Vagina (tissue), 2 donors: ENCODE measurements at regions not wholly inside any gene's neighbourhood (a gene's known extent, or its start where the extent isn't known, plus 50 kb on each side); places are given as distances from the start of the nearest gene placed in this dataset.

ENCODE experiments used
- DNase-seq, 2 donors: peaks; one replicate each; pipeline ENCODE4 v3.0.0-alpha.2; 2017; ENCODE audit errors: extremely low spot score in 2 of 2
- H3K27ac ChIP-seq: fragments of 200-600 bp; sonication (generic); one replicate; pipeline ENCODE4 v1.5.1; 2019
- H3K27me3 ChIP-seq: fragments of 200-600 bp; sonication (generic); one replicate; pipeline ENCODE4 v1.5.1; 2019
- H3K36me3 ChIP-seq, 2 donors: fragments of 200-600 bp; sonication (generic); one replicate each; pipeline ENCODE4 v1.5.1; 2017 to 2019
- H3K4me1 ChIP-seq: fragments of 200-600 bp; sonication (generic); one replicate; pipeline ENCODE4 v1.5.1; 2019
- H3K4me3 ChIP-seq, 2 donors: fragments of 200-600 bp; sonication (generic); 1 replicate in 1 of 2; 2 replicates in 1 of 2; pipeline ENCODE4 v1.5.1; 2016 to 2019
- H3K9me3 ChIP-seq: fragments of 200-600 bp; sonication (generic); one replicate; pipeline ENCODE4 v1.5.1; 2019
- POLR2A ChIP-seq, 2 donors: fragments of 450-650 bp; IDR thresholded peaks; one replicate each; pipeline ENCODE4 v1.6.1; 2017; ENCODE audit warnings: antibody characterized with exemption in 2 of 2, mild to moderate bottlenecking in 2 of 2, moderate library complexity in 2 of 2
- POLR2AphosphoS5 ChIP-seq, 2 donors: sonication (generic); formaldehyde crosslinking; IDR thresholded peaks; one replicate each; pipeline ENCODE4 v1.9.0; 2017; ENCODE audit warnings: antibody characterized with exemption in 2 of 2, mild to moderate bottlenecking in 2 of 2, low read depth in 1 of 2; ENCODE audit not compliant: insufficient read depth in 1 of 2
- intact Hi-C: fragments of 100-400 bp; cut with DNase I; formaldehyde crosslinking; loops from one replicate; pipeline ENCODE4 v1.15.1; 2023
- TF ChIP-seq, protein P1 (sequence below), 3 experiments: fragments of 450-650 bp in 2 of 3; fragments of 200-600 bp in 1 of 3; sonication (generic) in 1 of 3; IDR thresholded peaks; one replicate each; pipeline ENCODE4 v1.5.1; 2017 to 2019; ENCODE audit warnings: antibody characterized with exemption in 3 of 3, mild to moderate bottlenecking in 2 of 3, moderate library complexity in 2 of 3

DNA sequence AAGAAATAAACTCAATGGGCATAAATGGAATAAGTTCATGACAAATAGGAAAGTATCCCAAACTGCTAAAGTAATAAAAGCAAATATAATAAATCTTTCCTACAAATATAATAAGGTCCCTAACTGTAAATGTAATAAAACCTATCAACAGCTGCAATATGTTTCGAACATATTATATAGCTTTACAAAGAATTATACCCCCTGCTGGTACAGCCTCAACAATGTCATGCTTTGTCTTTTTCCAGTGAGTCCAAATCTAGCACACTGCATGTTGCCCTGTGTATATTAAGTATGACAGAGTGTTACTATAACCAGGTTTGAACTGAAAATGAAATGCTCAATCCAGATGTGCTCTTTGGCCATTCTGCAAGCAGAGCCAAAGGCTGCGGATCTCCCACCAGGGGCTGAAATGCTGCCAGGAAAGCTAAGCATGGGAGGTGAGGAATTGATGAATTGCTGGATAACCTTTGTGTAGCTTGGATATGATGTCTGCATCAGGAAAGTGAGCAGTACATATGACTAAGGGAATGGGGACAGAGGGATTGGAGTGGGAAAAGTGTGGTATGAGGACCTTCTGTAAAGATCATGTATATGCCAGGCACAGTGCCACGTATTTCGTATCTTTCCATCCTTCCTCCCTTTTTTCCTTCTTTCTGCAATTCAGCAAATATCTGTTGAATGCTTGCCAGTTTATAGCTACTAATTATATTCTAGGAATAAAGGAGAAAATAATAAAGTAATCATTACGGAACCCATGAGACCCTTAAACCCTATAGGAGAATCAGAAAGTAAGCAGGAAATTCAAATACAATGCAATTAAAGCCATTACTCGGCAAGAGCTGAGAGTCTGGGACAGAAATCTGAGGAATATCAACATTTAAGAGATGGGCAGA lies 954.6 kb upstream of the LCORL start:
- DNase-seq = no peak
- TF ChIP-seq POLR2A (IDR thresholded peaks at IDR 0.05) = no peak
- TF ChIP-seq, protein P1, sequence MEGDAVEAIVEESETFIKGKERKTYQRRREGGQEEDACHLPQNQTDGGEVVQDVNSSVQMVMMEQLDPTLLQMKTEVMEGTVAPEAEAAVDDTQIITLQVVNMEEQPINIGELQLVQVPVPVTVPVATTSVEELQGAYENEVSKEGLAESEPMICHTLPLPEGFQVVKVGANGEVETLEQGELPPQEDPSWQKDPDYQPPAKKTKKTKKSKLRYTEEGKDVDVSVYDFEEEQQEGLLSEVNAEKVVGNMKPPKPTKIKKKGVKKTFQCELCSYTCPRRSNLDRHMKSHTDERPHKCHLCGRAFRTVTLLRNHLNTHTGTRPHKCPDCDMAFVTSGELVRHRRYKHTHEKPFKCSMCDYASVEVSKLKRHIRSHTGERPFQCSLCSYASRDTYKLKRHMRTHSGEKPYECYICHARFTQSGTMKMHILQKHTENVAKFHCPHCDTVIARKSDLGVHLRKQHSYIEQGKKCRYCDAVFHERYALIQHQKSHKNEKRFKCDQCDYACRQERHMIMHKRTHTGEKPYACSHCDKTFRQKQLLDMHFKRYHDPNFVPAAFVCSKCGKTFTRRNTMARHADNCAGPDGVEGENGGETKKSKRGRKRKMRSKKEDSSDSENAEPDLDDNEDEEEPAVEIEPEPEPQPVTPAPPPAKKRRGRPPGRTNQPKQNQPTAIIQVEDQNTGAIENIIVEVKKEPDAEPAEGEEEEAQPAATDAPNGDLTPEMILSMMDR (IDR thresholded peaks at IDR 0.05) = no peak
- no peak for TF ChIP-seq POLR2AphosphoS5 (IDR thresholded peaks at IDR 0.05; ENCODE audit: insufficient read depth in 1 of 2, low read depth in 1 of 2)
- Histone ChIP-seq H3K27ac (no peak overlapping the region), H3K36me3 (no peaks in the 10 kb centered on the region), H3K4me3 (no peak overlapping the region), H3K27me3 (no peaks in the 10 kb centered on the region), H3K9me3 (no peaks in the 10 kb centered on the region), H3K4me1 (no peaks in the 10 kb centered on the region)
- intact Hi-C loops = no loop called here

DNA sequence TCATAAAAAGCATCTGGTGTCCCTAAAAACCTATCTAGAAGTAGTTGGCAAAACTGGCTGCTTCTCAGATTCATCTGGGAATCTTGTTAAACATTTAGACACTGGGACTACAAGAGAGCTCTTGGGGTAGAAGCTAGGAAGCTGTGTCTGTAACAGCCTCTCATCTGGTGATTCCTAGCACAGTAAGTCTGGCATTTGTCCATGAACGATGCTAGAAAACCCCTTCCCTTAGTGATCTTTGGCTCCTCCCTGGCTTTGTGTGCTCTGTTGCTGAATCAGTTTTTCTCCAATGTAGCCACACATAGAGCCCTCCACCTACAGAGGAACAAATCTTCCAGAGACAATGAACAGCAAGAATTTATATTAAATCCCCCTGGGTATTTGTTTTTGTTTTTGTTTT lies 951.7 kb upstream of the LCORL start:
- Histone ChIP-seq H3K27ac (no peak overlapping the region), H3K27me3 (no peaks in the 10 kb centered on the region), H3K4me1 (no peaks in the 10 kb centered on the region), H3K4me3 (no peak overlapping the region), H3K36me3 (no peaks in the 10 kb centered on the region), H3K9me3 (no peaks in the 10 kb centered on the region)
- intact Hi-C loops = no loop called here
- no peak for DNase-seq
- TF ChIP-seq, protein P1 (IDR thresholded peaks at IDR 0.05) = no peak

GRCh38 chr4:18961879-18962278 lies 940.3 kb upstream of the LCORL start:
- H3K27me3 ChIP-seq = no peaks in the 10 kb centered on the region
- H3K27ac ChIP-seq = no peak overlapping the region
- TF ChIP-seq POLR2AphosphoS5 (IDR thresholded peaks at IDR 0.05; ENCODE audit: insufficient read depth in 1 of 2, low read depth in 1 of 2) (no peak), POLR2A (IDR thresholded peaks at IDR 0.05) (no peak)
- TF ChIP-seq, protein P1 (IDR thresholded peaks at IDR 0.05) = no peak
- H3K9me3 ChIP-seq = no peaks in the 10 kb centered on the region
- H3K4me1 ChIP-seq = no peaks in the 10 kb centered on the region
- no peak overlapping the region for H3K4me3 ChIP-seq
- H3K36me3 ChIP-seq = no peaks in the 10 kb centered on the region
- DNase-seq = no peak
- intact Hi-C loops = no loop called here

DNA sequence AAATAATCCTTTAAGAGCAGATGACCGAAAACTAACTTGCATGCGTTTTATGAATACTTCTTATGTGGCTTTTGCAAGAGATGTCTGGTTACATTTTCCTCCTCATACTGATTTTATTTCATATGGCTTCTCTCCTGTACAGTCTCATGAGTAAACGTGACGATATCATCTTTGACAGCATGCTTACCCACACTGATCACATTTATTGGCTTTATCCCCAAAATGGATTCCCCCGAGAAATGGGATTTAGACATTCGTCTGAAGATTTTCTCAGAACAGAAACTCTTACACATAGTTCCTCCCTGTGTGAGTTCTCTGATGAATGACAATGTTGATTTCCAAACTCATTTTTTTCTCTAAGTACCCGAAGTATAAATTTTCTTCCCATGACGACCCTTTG lies 939.7 kb upstream of the LCORL start:
- Histone ChIP-seq H3K9me3 (no peaks in the 10 kb centered on the region), H3K4me3 (no peak overlapping the region), H3K4me1 (no peaks in the 10 kb centered on the region), H3K27me3 (no peaks in the 10 kb centered on the region), H3K27ac (no peak overlapping the region), H3K36me3 (no peaks in the 10 kb centered on the region)
- no peak for TF ChIP-seq POLR2AphosphoS5 (IDR thresholded peaks at IDR 0.05; ENCODE audit: insufficient read depth in 1 of 2, low read depth in 1 of 2)
- no peak for TF ChIP-seq POLR2A (IDR thresholded peaks at IDR 0.05)
- TF ChIP-seq, protein P1 (IDR thresholded peaks at IDR 0.05) = no peak
- intact Hi-C loops = no loop called here
- DNase-seq = no peak

GRCh38 chr4:18957716-18958115 lies 936.2 kb upstream of the LCORL start:
- Histone ChIP-seq H3K4me3 (no peak overlapping the region), H3K36me3 (no peaks in the 10 kb centered on the region), H3K9me3 (no peaks in the 10 kb centered on the region), H3K27ac (no peak overlapping the region), H3K4me1 (no peaks in the 10 kb centered on the region), H3K27me3 (no peaks in the 10 kb centered on the region)
- intact Hi-C loops = no loop called here
- no peak for TF ChIP-seq POLR2AphosphoS5 (IDR thresholded peaks at IDR 0.05; ENCODE audit: insufficient read depth in 1 of 2, low read depth in 1 of 2)
- no peak for TF ChIP-seq POLR2A (IDR thresholded peaks at IDR 0.05)
- TF ChIP-seq, protein P1 (IDR thresholded peaks at IDR 0.05) = no peak
- no peak for DNase-seq
